ENCODE measurements at regions not wholly inside any gene's neighbourhood (a gene's known extent, or its start where the extent isn't known, plus 50 kb on each side); places are given as distances from the start of the nearest gene placed in this dataset.

GRCh38 chr1:56106531-56107274, 472.7 kb downstream of the PLPP3 start:
- DNase-seq (ENCODE audit: low read depth, low spot score), result peak; percentile 31
- no peaks in the 10 kb centered on the region for H3K36me3 ChIP-seq (ENCODE audit: control insufficient read depth in 2 of 2, insufficient read depth in 2 of 2, low read length in 1 of 2)
- no peak overlapping the region for H3K4me3 ChIP-seq
- H3K27me3 ChIP-seq (replicated peaks in 1 of 2; ENCODE audit: control insufficient read depth in 2 of 2, insufficient read depth in 2 of 2, low read length in 1 of 2), result no peaks in the 10 kb centered on the region
- H4K20me1 ChIP-seq (ENCODE audit: control insufficient read depth, insufficient read depth), result no peaks in the 10 kb centered on the region
- in situ Hi-C loops (cut with MboI), result no loop called here
- no peak for FAIRE-seq
- H3K79me2 ChIP-seq (ENCODE audit: control insufficient read depth, insufficient read depth, low read length), result no peaks in the 10 kb centered on the region
- RAD21 ChIA-PET (ENCODE audit: unreplicated experiment), result interaction anchor here (1.1 to 4.4 kb wide), 7 partner anchors 9 to 123 kb away, joined by 3 to 51 read pairs (median 3); no protein-coding TSS in a partner anchor
- H3K9me3 ChIP-seq (replicated peaks; ENCODE audit: control insufficient read depth, insufficient read depth, low read length), result peaks cover 2% of the 10 kb centered on the region; the same call in 2 of the 3 replicates
- H3K4me1 ChIP-seq (ENCODE audit: control insufficient read depth, insufficient read depth, low read length), result peaks cover 6% of the 10 kb centered on the region; the same call in 1 of the 2 replicates
- no peak overlapping the region; the same call in 1 of the 2 replicates for H3K27ac ChIP-seq (ENCODE audit: control insufficient read depth, insufficient read depth)
- peak overlapping the region; percentile 35; the same call in 1 of the 2 replicates for H2AFZ ChIP-seq (ENCODE audit: control insufficient read depth, low read depth, low read length)
- 33% methylated on average over 2 of the region's 2 CpGs for WGBS (ENCODE audit: insufficient coverage, insufficient replicate concordance, low lambda C conversion rate, missing lambda C conversion rate)
- POLR2A ChIA-PET, result interaction anchor here (1.3 to 3.1 kb wide), 3 partner anchors 22 to 52 kb away, joined by 5 to 13 read pairs (median 5); no protein-coding TSS in a partner anchor
- SMC1A ChIA-PET (ENCODE audit: uncharacterized antibody, unreplicated experiment), result interaction anchor here (0.6 to 4.3 kb wide), 15 partner anchors 10 to 477 kb away, joined by 3 to 61 read pairs (median 6); no protein-coding TSS in a partner anchor
- CTCF ChIA-PET, result interaction anchor here (0.7 to 1.2 kb wide), 3 partner anchors 27 to 82 kb away, joined by 3 read pairs; no protein-coding TSS in a partner anchor
- peak; percentile 84 for ATAC-seq
- H3K9ac ChIP-seq (ENCODE audit: control insufficient read depth, insufficient read depth, low read length), result no peak overlapping the region
- H3K4me2 ChIP-seq (ENCODE audit: control insufficient read depth, insufficient read depth), result no peak overlapping the region
- intact Hi-C loops (cut with micrococcal nuclease; ENCODE audit: unreplicated experiment), result no loop called here
- BruUV-seq (replicated peaks), result no TSS peak
- TF ChIP-seq ESRRA (IDR thresholded peaks at IDR 0.05; ENCODE audit: low read length) (no peak), SMAD1 (IDR thresholded peaks at IDR 0.05; ENCODE audit: low read depth, partially characterized antibody) (peak; percentile 66), RBBP5 (conservative IDR thresholded peaks at IDR 0.05) (no peak), SIX5 (IDR thresholded peaks at IDR 0.05; ENCODE audit: low read depth, low read length, severe bottlenecking) (no peak), NR2F1 (conservative IDR thresholded peaks at IDR 0.05) (peak; percentile 83), FOXM1 (IDR thresholded peaks at IDR 0.05; ENCODE audit: low read depth, low read length) (peak; percentile 40; the same call in 1 of the 2 replicates), PAX8 (IDR thresholded peaks at IDR 0.05) (no peak), ATF7 (IDR thresholded peaks at IDR 0.05; ENCODE audit: low read depth) (peak; percentile 38; the same call in 1 of the 2 replicates), PML (IDR thresholded peaks at IDR 0.05; ENCODE audit: low read length) (no peak), ZBTB40 (IDR thresholded peaks at IDR 0.05; ENCODE audit: borderline replicate concordance) (no peak), IKZF2 (IDR thresholded peaks at IDR 0.05) (peak in 1 of 2 experiments; percentile 42; a peak in 1 of 4 replicates)
- TF ChIP-seq, protein P1, sequence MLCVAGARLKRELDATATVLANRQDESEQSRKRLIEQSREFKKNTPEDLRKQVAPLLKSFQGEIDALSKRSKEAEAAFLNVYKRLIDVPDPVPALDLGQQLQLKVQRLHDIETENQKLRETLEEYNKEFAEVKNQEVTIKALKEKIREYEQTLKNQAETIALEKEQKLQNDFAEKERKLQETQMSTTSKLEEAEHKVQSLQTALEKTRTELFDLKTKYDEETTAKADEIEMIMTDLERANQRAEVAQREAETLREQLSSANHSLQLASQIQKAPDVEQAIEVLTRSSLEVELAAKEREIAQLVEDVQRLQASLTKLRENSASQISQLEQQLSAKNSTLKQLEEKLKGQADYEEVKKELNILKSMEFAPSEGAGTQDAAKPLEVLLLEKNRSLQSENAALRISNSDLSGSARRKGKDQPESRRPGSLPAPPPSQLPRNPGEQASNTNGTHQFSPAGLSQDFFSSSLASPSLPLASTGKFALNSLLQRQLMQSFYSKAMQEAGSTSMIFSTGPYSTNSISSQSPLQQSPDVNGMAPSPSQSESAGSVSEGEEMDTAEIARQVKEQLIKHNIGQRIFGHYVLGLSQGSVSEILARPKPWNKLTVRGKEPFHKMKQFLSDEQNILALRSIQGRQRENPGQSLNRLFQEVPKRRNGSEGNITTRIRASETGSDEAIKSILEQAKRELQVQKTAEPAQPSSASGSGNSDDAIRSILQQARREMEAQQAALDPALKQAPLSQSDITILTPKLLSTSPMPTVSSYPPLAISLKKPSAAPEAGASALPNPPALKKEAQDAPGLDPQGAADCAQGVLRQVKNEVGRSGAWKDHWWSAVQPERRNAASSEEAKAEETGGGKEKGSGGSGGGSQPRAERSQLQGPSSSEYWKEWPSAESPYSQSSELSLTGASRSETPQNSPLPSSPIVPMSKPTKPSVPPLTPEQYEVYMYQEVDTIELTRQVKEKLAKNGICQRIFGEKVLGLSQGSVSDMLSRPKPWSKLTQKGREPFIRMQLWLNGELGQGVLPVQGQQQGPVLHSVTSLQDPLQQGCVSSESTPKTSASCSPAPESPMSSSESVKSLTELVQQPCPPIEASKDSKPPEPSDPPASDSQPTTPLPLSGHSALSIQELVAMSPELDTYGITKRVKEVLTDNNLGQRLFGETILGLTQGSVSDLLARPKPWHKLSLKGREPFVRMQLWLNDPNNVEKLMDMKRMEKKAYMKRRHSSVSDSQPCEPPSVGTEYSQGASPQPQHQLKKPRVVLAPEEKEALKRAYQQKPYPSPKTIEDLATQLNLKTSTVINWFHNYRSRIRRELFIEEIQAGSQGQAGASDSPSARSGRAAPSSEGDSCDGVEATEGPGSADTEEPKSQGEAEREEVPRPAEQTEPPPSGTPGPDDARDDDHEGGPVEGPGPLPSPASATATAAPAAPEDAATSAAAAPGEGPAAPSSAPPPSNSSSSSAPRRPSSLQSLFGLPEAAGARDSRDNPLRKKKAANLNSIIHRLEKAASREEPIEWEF (IDR thresholded peaks at IDR 0.05; ENCODE audit: insufficient replicate concordance, low read depth, low read length), result peak; percentile 40
- TF ChIP-seq, protein P2, sequence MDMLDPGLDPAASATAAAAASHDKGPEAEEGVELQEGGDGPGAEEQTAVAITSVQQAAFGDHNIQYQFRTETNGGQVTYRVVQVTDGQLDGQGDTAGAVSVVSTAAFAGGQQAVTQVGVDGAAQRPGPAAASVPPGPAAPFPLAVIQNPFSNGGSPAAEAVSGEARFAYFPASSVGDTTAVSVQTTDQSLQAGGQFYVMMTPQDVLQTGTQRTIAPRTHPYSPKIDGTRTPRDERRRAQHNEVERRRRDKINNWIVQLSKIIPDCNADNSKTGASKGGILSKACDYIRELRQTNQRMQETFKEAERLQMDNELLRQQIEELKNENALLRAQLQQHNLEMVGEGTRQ (IDR thresholded peaks at IDR 0.05; ENCODE audit: borderline replicate concordance, low read depth, low read length), result no peak
